Loucy (cell line): ENCODE measurements at regions not wholly inside any gene's neighbourhood (a gene's known extent, or its start where the extent isn't known, plus 50 kb on each side); places are given as distances from the start of the nearest gene placed in this dataset.

Source experiments
- H2AFZ ChIP-seq: fragments of 200-600 bp; sonication (generic); 2 replicates; pipeline ENCODE4 v1.6.0; 2016; ENCODE audit warnings: antibody characterized with exemption, mild to moderate bottlenecking, low read length, moderate library complexity
- H3F3A ChIP-seq: fragments of 200-600 bp; 2 replicates; pipeline ENCODE4 v1.6.0; 2016; ENCODE audit warnings: antibody characterized with exemption, low read depth, mild to moderate bottlenecking
- H3K27me3 ChIP-seq: fragments of 200-600 bp; sonication (generic); 2 replicates; pipeline ENCODE4 v1.6.1; 2014; ENCODE audit warnings: low read length, mild to moderate bottlenecking; ENCODE audit not compliant: insufficient read depth, poor library complexity, severe bottlenecking
- H3K36me3 ChIP-seq: fragments of 200-600 bp; sonication (generic); 2 replicates; pipeline ENCODE4 v1.6.1; 2016; ENCODE audit warnings: low read length; ENCODE audit not compliant: insufficient read depth
- H3K4me1 ChIP-seq: fragments of 200-600 bp; sonication (generic); 2 replicates; pipeline ENCODE4 v1.5.1; 2014; ENCODE audit warnings: low read length, mild to moderate bottlenecking; ENCODE audit not compliant: insufficient read depth, poor library complexity, severe bottlenecking
- H3K4me2 ChIP-seq: fragments of 200-600 bp; sonication (generic); 2 replicates; pipeline ENCODE4 v1.6.0; 2014; ENCODE audit warnings: antibody characterized with exemption, low read length, low read depth, mild to moderate bottlenecking; ENCODE audit not compliant: poor library complexity, severe bottlenecking
- H3K4me3 ChIP-seq: fragments of 200-600 bp; sonication (generic); 2 replicates; pipeline ENCODE4 v1.5.1; 2014; ENCODE audit warnings: low read length, mild to moderate bottlenecking, mixed read lengths; ENCODE audit not compliant: poor library complexity, severe bottlenecking
- H3K79me2 ChIP-seq: fragments of 200-600 bp; sonication (generic); 2 replicates; pipeline ENCODE4 v1.6.1; 2014; ENCODE audit warnings: low read length; ENCODE audit not compliant: insufficient read depth
- H3K9ac ChIP-seq: fragments of 200-600 bp; sonication (generic); 2 replicates; pipeline ENCODE4 v1.6.0; 2014; ENCODE audit warnings: mild to moderate bottlenecking, low read depth, low read length, moderate library complexity; ENCODE audit not compliant: poor library complexity, severe bottlenecking
- H3K9me2 ChIP-seq: fragments of 200-600 bp; sonication (generic); replicated peaks from 2 replicates; pipeline ENCODE4 v1.6.1; 2016; ENCODE audit warnings: low read depth, low read length, mixed read lengths
- H3K9me3 ChIP-seq: fragments of 200-600 bp; sonication (generic); 2 replicates; pipeline ENCODE4 v1.6.1; 2014; ENCODE audit warnings: mild to moderate bottlenecking, antibody characterized with exemption, low read length, low read depth; ENCODE audit not compliant: insufficient read depth
- H4K20me1 ChIP-seq: fragments of 200-600 bp; sonication (generic); 2 replicates; pipeline ENCODE4 v1.6.0; 2014; ENCODE audit warnings: antibody characterized with exemption, low read length, mild to moderate bottlenecking; ENCODE audit not compliant: insufficient read depth, poor library complexity, severe bottlenecking
- EZH2phosphoT487 ChIP-seq: fragments of 200-600 bp; IDR thresholded peaks from 2 replicates; pipeline ENCODE4 v1.6.1; 2018; ENCODE audit warnings: antibody characterized with exemption, mild to moderate bottlenecking, moderate library complexity, borderline replicate concordance
- TF ChIP-seq, protein P1 (sequence below): fragments of 200-600 bp; sonication (generic); conservative IDR thresholded peaks from 2 replicates; pipeline ENCODE4 v1.5.1; 2014; ENCODE audit warnings: mild to moderate bottlenecking, antibody characterized with exemption, low read length

DNA sequence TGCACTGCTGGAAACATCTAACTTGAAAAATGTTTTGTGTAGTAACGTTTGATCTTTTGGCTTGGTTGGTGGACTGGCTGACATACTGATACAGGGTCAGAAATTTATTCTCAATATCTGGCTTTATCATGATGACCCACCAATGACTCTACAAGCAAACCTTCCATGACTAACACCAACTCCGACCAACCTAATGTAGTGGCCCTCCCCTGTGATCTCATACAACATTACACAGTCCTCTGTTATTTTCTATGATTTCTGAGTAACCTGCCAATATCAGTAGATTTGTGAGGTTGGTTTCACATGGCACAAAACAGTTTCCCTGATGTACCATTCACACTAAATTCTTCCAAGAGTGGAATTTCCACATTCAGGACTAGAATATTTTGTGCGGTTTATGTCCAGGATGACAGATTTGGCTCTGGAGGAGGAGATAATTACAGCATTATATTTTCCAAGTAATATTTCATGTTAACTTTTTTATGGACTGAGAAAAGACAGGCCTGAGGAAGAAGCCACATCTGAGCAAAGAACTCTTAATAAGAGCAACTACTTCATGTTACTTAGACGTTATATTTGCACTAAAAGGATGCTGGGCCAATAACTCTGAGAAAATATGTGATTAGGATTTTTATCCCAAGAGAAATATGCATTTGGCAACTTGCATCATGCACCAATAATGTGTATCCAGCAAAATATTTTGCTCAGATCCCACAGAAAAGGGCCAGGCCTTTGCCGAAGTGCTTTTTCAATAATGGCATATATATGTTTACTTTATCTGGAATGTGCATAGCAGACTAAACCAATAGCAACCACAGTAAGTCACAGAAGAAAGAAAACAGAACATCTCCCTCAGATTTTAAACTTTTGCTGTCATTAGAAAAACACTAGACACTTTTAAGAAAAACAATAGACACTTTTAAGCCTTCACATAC lies 273.4 kb downstream of the KCNN2 start:
- no peak overlapping the region for H2AFZ ChIP-seq
- H3K79me2 ChIP-seq, result no peaks in the 10 kb centered on the region
- H3K9me2 ChIP-seq, result no peaks in the 10 kb centered on the region
- no peak overlapping the region for H3K4me3 ChIP-seq
- H3K4me1 ChIP-seq, result no peaks in the 10 kb centered on the region
- H3K9me3 ChIP-seq, result no peaks in the 10 kb centered on the region
- TF ChIP-seq EZH2phosphoT487, result no peak
- TF ChIP-seq, protein P1, sequence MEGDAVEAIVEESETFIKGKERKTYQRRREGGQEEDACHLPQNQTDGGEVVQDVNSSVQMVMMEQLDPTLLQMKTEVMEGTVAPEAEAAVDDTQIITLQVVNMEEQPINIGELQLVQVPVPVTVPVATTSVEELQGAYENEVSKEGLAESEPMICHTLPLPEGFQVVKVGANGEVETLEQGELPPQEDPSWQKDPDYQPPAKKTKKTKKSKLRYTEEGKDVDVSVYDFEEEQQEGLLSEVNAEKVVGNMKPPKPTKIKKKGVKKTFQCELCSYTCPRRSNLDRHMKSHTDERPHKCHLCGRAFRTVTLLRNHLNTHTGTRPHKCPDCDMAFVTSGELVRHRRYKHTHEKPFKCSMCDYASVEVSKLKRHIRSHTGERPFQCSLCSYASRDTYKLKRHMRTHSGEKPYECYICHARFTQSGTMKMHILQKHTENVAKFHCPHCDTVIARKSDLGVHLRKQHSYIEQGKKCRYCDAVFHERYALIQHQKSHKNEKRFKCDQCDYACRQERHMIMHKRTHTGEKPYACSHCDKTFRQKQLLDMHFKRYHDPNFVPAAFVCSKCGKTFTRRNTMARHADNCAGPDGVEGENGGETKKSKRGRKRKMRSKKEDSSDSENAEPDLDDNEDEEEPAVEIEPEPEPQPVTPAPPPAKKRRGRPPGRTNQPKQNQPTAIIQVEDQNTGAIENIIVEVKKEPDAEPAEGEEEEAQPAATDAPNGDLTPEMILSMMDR, result no peak
- H3K36me3 ChIP-seq, result no peaks in the 10 kb centered on the region
- H3K4me2 ChIP-seq, result no peak overlapping the region
- no peaks in the 10 kb centered on the region for H4K20me1 ChIP-seq
- H3K27me3 ChIP-seq, result no peaks in the 10 kb centered on the region
- no peaks in the 10 kb centered on the region for H3F3A ChIP-seq
- no peak overlapping the region for H3K9ac ChIP-seq

DNA sequence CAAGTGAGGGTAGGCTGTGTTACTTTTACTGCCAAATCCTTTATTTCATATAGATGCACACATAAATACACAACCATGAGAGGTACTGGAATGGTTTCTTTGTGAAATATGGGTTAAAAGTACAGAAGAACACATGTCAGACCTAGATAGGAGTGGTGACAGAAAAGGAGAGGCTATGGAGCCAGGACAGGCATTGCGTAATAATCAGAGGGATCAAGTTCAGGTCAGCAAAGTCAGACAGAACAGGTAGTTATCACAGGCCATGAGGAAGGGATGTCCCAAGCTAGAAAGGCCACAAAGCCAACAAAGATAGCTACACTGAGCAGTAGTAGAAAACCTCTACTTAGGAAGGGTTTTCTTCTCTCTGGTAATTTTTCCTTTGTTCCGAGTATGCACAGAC lies 272.6 kb downstream of the KCNN2 start:
- no peaks in the 10 kb centered on the region for H3K9me3 ChIP-seq
- H3F3A ChIP-seq, result no peaks in the 10 kb centered on the region
- TF ChIP-seq, protein P1, result no peak
- no peak for TF ChIP-seq EZH2phosphoT487
- H3K79me2 ChIP-seq, result no peaks in the 10 kb centered on the region
- no peak overlapping the region for H2AFZ ChIP-seq
- H3K27me3 ChIP-seq, result no peaks in the 10 kb centered on the region
- no peaks in the 10 kb centered on the region for H4K20me1 ChIP-seq
- no peak overlapping the region for H3K4me2 ChIP-seq
- no peaks in the 10 kb centered on the region for H3K9me2 ChIP-seq
- H3K4me3 ChIP-seq, result no peak overlapping the region
- no peaks in the 10 kb centered on the region for H3K4me1 ChIP-seq
- H3K9ac ChIP-seq, result no peak overlapping the region
- no peaks in the 10 kb centered on the region for H3K36me3 ChIP-seq

DNA sequence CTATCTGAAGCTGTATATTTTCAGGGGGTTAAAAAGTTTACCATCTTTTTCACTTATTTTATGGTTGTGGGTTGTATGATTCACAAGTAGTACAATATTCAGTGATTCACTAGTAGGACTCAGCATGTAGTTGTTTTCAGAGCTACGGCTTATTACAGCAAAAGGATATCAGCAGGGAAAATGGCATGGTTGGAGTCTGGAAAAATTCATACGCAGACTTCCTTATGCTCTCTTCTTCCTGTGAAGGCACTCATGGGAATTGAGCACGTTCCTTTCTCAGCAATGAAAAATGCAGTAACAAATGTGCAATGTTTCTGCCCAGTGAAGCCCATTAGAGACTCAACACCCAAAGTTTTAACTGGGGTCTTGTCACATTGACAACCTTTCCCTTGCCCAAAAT lies 250.5 kb downstream of the KCNN2 start:
- H3K9me2 ChIP-seq, result no peaks in the 10 kb centered on the region
- no peak overlapping the region for H3K9ac ChIP-seq
- H3K27me3 ChIP-seq, result no peaks in the 10 kb centered on the region
- TF ChIP-seq EZH2phosphoT487, result no peak
- TF ChIP-seq, protein P1, result no peak
- no peak overlapping the region for H3K4me3 ChIP-seq
- no peaks in the 10 kb centered on the region for H3K9me3 ChIP-seq
- H3K36me3 ChIP-seq, result no peaks in the 10 kb centered on the region
- no peaks in the 10 kb centered on the region for H4K20me1 ChIP-seq
- H3K4me1 ChIP-seq, result no peaks in the 10 kb centered on the region
- H3K4me2 ChIP-seq, result no peak overlapping the region
- no peaks in the 10 kb centered on the region for H3F3A ChIP-seq
- no peak overlapping the region for H2AFZ ChIP-seq
- H3K79me2 ChIP-seq, result no peaks in the 10 kb centered on the region
